HFF-Myc (cell line): ENCODE measurements at regions not wholly inside any gene's neighbourhood (a gene's known extent, or its start where the extent isn't known, plus 50 kb on each side); places are given as distances from the start of the nearest gene placed in this dataset.

Source experiments
- DNase-seq: peaks from one replicate; pipeline ENCODE4 v3.0.0-alpha.2; 2011; ENCODE audit warnings: low read depth; ENCODE audit errors: extremely low read depth
- H3K4me3 ChIP-seq: replicated peaks from 2 replicates; pipeline ENCODE4 v1.5.1; 2011; ENCODE audit warnings: low read depth, mild to moderate bottlenecking, control low read depth, low read length
- TF ChIP-seq, protein P1 (sequence below): IDR thresholded peaks from 2 replicates; pipeline ENCODE4 v1.5.1; 2012; ENCODE audit warnings: mild to moderate bottlenecking, low read depth, low read length, control low read depth; ENCODE audit errors: missing control alignments

DNA sequence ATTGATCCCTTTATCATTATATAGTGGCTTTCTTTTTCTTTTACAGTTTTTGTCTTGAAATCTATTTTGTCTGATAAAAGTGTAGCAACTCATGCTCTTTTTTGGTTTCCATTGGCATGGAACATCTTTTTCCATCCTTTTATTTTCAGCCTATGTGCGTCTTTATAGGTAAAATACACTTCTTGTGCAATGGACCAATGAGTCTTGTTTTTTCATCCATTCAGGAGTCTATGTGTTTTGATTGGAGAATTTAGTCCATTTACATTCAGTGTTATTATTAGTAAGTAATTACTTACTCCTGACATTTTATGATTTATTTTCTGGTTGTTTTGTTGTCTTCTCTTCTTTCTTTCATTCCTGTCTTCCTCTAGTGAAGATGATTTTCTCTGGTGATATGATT, 66.4 kb upstream of the IL2 start:
- no peak for DNase-seq
- TF ChIP-seq, protein P1, sequence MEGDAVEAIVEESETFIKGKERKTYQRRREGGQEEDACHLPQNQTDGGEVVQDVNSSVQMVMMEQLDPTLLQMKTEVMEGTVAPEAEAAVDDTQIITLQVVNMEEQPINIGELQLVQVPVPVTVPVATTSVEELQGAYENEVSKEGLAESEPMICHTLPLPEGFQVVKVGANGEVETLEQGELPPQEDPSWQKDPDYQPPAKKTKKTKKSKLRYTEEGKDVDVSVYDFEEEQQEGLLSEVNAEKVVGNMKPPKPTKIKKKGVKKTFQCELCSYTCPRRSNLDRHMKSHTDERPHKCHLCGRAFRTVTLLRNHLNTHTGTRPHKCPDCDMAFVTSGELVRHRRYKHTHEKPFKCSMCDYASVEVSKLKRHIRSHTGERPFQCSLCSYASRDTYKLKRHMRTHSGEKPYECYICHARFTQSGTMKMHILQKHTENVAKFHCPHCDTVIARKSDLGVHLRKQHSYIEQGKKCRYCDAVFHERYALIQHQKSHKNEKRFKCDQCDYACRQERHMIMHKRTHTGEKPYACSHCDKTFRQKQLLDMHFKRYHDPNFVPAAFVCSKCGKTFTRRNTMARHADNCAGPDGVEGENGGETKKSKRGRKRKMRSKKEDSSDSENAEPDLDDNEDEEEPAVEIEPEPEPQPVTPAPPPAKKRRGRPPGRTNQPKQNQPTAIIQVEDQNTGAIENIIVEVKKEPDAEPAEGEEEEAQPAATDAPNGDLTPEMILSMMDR, result no peak
- no peak overlapping the region for H3K4me3 ChIP-seq

DNA sequence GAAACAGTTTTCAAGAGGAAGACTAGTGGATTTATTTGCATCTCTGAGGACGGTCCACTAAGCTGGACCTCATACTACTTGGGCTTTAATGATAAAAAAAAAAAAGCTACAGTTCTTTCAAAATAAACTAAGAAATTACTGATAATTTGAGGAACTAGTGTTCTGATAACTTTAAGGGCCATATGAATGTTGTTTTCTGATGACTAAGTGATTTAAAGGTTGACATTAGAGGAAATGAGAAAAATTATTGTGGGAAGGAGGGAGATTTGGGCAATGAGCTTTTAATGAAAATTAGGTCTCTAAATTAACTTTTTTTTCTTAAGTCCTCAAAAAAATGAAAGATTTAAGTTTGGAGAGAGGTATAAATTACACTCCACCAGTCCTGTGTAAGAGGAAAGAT, 60.8 kb upstream of the IL2 start:
- no peak overlapping the region for H3K4me3 ChIP-seq
- TF ChIP-seq, protein P1, result no peak
- no peak for DNase-seq

DNA sequence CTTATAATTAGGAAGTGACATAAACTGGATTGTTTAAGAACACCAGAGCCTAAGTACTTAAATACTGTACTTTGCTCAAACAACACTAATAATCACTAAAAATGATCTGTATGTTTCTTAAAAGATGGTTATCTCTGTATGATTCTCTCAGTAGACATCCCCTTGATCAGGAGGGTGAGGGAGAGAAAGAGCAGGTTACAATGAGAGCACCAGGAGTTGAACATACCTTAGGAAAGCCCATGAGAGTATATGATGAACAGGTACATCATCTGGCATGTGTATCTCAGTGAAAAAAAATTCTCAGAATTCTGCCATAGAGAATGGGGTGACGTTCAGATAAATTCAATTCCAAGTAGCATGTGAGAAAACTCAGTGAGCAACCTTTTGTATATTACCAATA, 59.9 kb upstream of the IL2 start:
- TF ChIP-seq, protein P1, result no peak
- no peak overlapping the region for H3K4me3 ChIP-seq
- no peak for DNase-seq

DNA sequence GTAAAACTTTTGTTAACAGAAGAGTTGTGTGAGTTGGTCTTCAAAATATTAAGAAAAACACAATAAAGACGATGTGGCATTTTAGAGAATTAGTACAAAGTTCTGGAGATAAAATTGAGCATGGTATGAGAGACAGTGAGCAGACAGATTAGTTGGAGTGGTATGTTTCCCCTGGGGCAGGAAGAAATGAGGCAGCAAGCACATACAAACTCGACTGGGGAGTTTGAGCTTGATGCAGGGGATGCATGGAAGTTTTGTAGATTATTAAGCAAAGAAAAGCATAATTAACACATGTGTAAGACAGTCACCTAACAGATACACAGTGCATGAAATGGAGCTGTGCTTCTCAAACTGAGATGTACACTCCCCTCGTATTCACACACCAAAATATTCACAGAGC, 58.1 kb upstream of the IL2 start:
- H3K4me3 ChIP-seq, result no peak overlapping the region
- DNase-seq, result no peak
- TF ChIP-seq, protein P1, result no peak

DNA sequence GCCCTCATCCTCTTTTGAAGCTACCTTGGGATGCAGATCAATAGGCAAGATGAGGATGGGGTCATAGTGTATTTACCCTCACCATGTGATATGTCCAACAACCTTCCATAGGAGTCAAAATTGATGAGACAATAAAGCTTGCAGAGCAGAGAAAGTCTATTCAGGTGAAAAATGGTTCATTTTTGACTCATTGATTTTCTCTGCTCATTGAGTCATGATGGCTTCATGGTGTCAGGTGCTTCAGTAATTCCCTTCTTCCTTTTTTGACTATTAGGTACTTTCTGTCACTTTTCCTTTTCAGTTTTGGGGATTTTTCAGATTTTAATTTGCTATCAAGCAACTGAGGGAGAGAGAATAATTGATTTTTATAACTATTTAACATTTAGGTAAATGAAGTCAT, 55.9 kb upstream of the IL2 start:
- TF ChIP-seq, protein P1, result no peak
- DNase-seq, result no peak
- H3K4me3 ChIP-seq, result no peak overlapping the region

DNA sequence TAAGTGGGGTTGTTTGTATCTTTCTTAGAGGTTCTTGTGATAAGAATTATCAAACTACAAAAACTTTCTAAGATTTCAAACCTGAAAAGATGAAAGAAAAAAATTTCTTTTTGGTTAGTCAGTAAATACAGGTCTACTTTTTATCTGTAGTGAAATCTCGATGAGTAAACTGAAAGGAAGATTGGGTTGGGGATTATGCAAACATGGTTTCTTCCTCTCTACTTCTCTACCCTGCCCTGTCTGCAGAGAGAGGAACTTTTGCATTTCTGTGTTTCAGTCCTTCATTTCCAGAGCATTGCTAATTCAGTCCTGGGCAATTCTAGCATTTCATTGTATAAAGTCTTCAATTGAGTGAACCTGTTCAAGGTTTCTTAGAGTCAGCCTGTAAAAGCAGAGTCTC, 51.6 kb upstream of the IL2 start:
- TF ChIP-seq, protein P1, result no peak
- DNase-seq, result no peak
- H3K4me3 ChIP-seq, result no peak overlapping the region
